WTC11 (cell line): ENCODE measurements at regions not wholly inside any gene's neighbourhood (a gene's known extent, or its start where the extent isn't known, plus 50 kb on each side); places are given as distances from the start of the nearest gene placed in this dataset.

Experiments used
- ATAC-seq: fragments of 200-7000 bp; cut with Tn5 transposase; 2 replicates; pipeline ENCODE4 v1.10.0; 2021; ENCODE audit warnings: mild to moderate bottlenecking, moderate library complexity
- CTCF ChIA-PET: fragments of 300-600 bp; sonication (Branson Sonifier 250); formaldehyde crosslinking; loops from one replicate; lab custom pipeline; 2021; ENCODE audit warnings: antibody characterized with exemption; lab: Charles Lee
- POLR2A ChIA-PET: fragments of 350-600 bp; sonication (Branson Sonifier 250); formaldehyde crosslinking; loops from one replicate; lab custom pipeline; 2021; ENCODE audit warnings: antibody characterized with exemption; lab: Charles Lee
- DNase-seq: peaks from one replicate; pipeline ENCODE4 v3.0.0; 2021; ENCODE audit warnings: low spot score
- H3K27ac Mint-ChIP-seq: 2 replicates; pipeline ENCODE4 v1.8.0; 2021; ENCODE audit warnings: mixed read lengths
- H3K27me3 Mint-ChIP-seq: 2 replicates; pipeline ENCODE4 v1.8.0; 2021; ENCODE audit warnings: low read depth, mild to moderate bottlenecking, moderate library complexity, mixed read lengths
- H3K36me3 Mint-ChIP-seq: 2 replicates; pipeline ENCODE4 v1.8.0; 2021; ENCODE audit warnings: mixed read lengths
- H3K4me1 Mint-ChIP-seq: 2 replicates; pipeline ENCODE4 v1.8.0; 2022; ENCODE audit warnings: mixed read lengths
- H3K4me3 Mint-ChIP-seq: 2 replicates; pipeline ENCODE4 v1.8.0; 2021; ENCODE audit warnings: mild to moderate bottlenecking, moderate library complexity, mixed read lengths
- H3K9me3 Mint-ChIP-seq: 2 replicates; pipeline ENCODE4 v1.8.0; 2021; ENCODE audit warnings: mixed read lengths
- ATF2 ChIP-seq: sonication (generic); formaldehyde crosslinking; IDR thresholded peaks from 2 replicates; pipeline ENCODE4 v1.8.1; 2022; ENCODE audit warnings: low read depth, missing genetic modification reagents, borderline replicate concordance
- ATF3 ChIP-seq: sonication (generic); formaldehyde crosslinking; conservative IDR thresholded peaks from 2 replicates; pipeline ENCODE4 v1.8.1; 2022; ENCODE audit warnings: mild to moderate bottlenecking, missing genetic modification reagents
- CTCF ChIP-seq: fragments of 200-600 bp; IDR thresholded peaks from 2 replicates; pipeline ENCODE4 v1.8.0; 2022; ENCODE audit warnings: antibody characterized with exemption
- GABPB1 ChIP-seq: sonication (generic); formaldehyde crosslinking; IDR thresholded peaks from 2 replicates; pipeline ENCODE4 v1.8.1; 2023; ENCODE audit warnings: mild to moderate bottlenecking, missing genetic modification reagents
- GTF2I ChIP-seq: fragments of 250-450 bp; sonication (Bioruptor Pico); conservative IDR thresholded peaks from 2 replicates; pipeline ENCODE4 v1.4.0; 2021; ENCODE audit warnings: mild to moderate bottlenecking
- KAT7 ChIP-seq: sonication (generic); formaldehyde crosslinking; IDR thresholded peaks from 2 replicates; pipeline ENCODE4 v1.8.1; 2023; ENCODE audit warnings: missing genetic modification reagents, mild to moderate bottlenecking, borderline replicate concordance
- NFYB ChIP-seq: sonication (generic); formaldehyde crosslinking; conservative IDR thresholded peaks from 2 replicates; pipeline ENCODE4 v1.8.0; 2022; ENCODE audit warnings: low read depth, missing genetic modification reagents
- NR1H2 ChIP-seq: sonication (generic); formaldehyde crosslinking; IDR thresholded peaks from 2 replicates; pipeline ENCODE4 v1.9.0; 2021; ENCODE audit warnings: mild to moderate bottlenecking, moderate library complexity, missing genetic modification reagents
- RELA ChIP-seq: sonication (generic); formaldehyde crosslinking; IDR thresholded peaks from 2 replicates; pipeline ENCODE4 v1.8.1; 2022; ENCODE audit warnings: missing genetic modification reagents, mild to moderate bottlenecking, borderline replicate concordance
- RORB ChIP-seq: fragments of 250-450 bp; sonication (Bioruptor Pico); IDR thresholded peaks from 2 replicates; pipeline ENCODE4 v1.9.0; 2021; ENCODE audit warnings: mild to moderate bottlenecking
- ZBTB21 ChIP-seq: sonication (generic); formaldehyde crosslinking; IDR thresholded peaks from 2 replicates; pipeline ENCODE4 v1.8.1; 2023; ENCODE audit warnings: mild to moderate bottlenecking, missing genetic modification reagents, borderline replicate concordance
- ZBTB43 ChIP-seq: sonication (generic); formaldehyde crosslinking; IDR thresholded peaks from 2 replicates; pipeline ENCODE4 v1.8.1; 2023; ENCODE audit warnings: mild to moderate bottlenecking, missing genetic modification reagents
- ZNF232 ChIP-seq: sonication (generic); formaldehyde crosslinking; IDR thresholded peaks from 2 replicates; pipeline ENCODE4 v1.8.0; 2022; ENCODE audit warnings: mild to moderate bottlenecking, missing genetic modification reagents
- ZNF396 ChIP-seq: fragments of 250-450 bp; sonication (Bioruptor Pico); IDR thresholded peaks from 2 replicates; pipeline ENCODE4 v1.8.0; 2021; ENCODE audit warnings: mild to moderate bottlenecking, moderate library complexity, borderline replicate concordance
- TF ChIP-seq, protein P1 (sequence below): sonication (generic); formaldehyde crosslinking; IDR thresholded peaks from 2 replicates; pipeline ENCODE4 v1.8.1; 2023; ENCODE audit warnings: mild to moderate bottlenecking, missing genetic modification reagents, moderate library complexity
- TF ChIP-seq, protein P2 (sequence below): sonication (generic); formaldehyde crosslinking; IDR thresholded peaks from 2 replicates; pipeline ENCODE4 v1.8.1; 2023; ENCODE audit warnings: mild to moderate bottlenecking, missing genetic modification reagents, borderline replicate concordance
- TF ChIP-seq, protein P3 (sequence below): sonication (generic); formaldehyde crosslinking; IDR thresholded peaks from 2 replicates; pipeline ENCODE4 v1.8.0; 2023; ENCODE audit warnings: missing genetic modification reagents, mild to moderate bottlenecking, borderline replicate concordance

DNA sequence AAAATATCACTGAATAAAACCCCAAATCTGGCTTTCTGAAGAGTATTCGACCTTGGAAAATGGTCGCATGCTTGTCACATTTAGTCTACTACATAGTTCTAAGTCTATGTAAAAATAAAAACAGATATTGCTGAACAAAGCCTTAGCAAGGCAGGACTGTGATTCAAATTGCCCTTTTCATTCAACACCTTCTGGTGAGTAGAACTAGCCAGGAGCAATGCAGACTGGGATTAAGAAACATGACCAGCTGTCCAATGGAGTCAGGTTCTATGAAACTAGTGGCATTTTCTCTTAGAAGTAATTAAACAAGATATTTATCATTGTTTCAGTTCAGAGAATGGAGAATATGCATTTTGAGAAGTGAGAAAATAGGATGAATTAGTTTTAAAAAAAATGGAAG is 1260.5 kb upstream of the ACVR2A start (continued):
- no peak for TF ChIP-seq ZNF396 (CRISPR knock-in tag)
- no peak for TF ChIP-seq ATF2
- no peak for TF ChIP-seq ZNF232 (CRISPR knock-in tag)

GRCh38 chr2:146579147-146579930 is 1265.5 kb upstream of the ACVR2A start:
- ChIA-PET POLR2A (no interaction called here), CTCF (no interaction called here)
- H3K27ac Mint-ChIP-seq, result peak overlapping the region; percentile 72
- H3K9me3 Mint-ChIP-seq, result no peaks in the 10 kb centered on the region
- no peaks in the 10 kb centered on the region for H3K27me3 Mint-ChIP-seq
- no peak overlapping the region for H3K4me3 Mint-ChIP-seq
- no peak for ATAC-seq
- peaks cover 42% of the 10 kb centered on the region for H3K4me1 Mint-ChIP-seq
- no peak for DNase-seq
- H3K36me3 Mint-ChIP-seq, result no peaks in the 10 kb centered on the region
- TF ChIP-seq ATF3 (CRISPR knock-in tag) (no peak), ZBTB21 (CRISPR knock-in tag) (no peak), KAT7 (no peak), GTF2I (no peak), ZBTB43 (CRISPR knock-in tag) (no peak), NR1H2 (no peak), CTCF (no peak), RORB (no peak), GABPB1 (CRISPR knock-in tag) (no peak), RELA (no peak), NFYB (CRISPR knock-in tag) (no peak), ATF2 (no peak)
- TF ChIP-seq, protein P1, sequence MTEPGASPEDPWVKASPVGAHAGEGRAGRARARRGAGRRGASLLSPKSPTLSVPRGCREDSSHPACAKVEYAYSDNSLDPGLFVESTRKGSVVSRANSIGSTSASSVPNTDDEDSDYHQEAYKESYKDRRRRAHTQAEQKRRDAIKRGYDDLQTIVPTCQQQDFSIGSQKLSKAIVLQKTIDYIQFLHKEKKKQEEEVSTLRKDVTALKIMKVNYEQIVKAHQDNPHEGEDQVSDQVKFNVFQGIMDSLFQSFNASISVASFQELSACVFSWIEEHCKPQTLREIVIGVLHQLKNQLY (CRISPR knock-in tag), result no peak
- TF ChIP-seq, protein P2, sequence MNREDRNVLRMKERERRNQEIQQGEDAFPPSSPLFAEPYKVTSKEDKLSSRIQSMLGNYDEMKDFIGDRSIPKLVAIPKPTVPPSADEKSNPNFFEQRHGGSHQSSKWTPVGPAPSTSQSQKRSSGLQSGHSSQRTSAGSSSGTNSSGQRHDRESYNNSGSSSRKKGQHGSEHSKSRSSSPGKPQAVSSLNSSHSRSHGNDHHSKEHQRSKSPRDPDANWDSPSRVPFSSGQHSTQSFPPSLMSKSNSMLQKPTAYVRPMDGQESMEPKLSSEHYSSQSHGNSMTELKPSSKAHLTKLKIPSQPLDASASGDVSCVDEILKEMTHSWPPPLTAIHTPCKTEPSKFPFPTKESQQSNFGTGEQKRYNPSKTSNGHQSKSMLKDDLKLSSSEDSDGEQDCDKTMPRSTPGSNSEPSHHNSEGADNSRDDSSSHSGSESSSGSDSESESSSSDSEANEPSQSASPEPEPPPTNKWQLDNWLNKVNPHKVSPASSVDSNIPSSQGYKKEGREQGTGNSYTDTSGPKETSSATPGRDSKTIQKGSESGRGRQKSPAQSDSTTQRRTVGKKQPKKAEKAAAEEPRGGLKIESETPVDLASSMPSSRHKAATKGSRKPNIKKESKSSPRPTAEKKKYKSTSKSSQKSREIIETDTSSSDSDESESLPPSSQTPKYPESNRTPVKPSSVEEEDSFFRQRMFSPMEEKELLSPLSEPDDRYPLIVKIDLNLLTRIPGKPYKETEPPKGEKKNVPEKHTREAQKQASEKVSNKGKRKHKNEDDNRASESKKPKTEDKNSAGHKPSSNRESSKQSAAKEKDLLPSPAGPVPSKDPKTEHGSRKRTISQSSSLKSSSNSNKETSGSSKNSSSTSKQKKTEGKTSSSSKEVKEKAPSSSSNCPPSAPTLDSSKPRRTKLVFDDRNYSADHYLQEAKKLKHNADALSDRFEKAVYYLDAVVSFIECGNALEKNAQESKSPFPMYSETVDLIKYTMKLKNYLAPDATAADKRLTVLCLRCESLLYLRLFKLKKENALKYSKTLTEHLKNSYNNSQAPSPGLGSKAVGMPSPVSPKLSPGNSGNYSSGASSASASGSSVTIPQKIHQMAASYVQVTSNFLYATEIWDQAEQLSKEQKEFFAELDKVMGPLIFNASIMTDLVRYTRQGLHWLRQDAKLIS (CRISPR knock-in tag), result no peak
- TF ChIP-seq, protein P3, sequence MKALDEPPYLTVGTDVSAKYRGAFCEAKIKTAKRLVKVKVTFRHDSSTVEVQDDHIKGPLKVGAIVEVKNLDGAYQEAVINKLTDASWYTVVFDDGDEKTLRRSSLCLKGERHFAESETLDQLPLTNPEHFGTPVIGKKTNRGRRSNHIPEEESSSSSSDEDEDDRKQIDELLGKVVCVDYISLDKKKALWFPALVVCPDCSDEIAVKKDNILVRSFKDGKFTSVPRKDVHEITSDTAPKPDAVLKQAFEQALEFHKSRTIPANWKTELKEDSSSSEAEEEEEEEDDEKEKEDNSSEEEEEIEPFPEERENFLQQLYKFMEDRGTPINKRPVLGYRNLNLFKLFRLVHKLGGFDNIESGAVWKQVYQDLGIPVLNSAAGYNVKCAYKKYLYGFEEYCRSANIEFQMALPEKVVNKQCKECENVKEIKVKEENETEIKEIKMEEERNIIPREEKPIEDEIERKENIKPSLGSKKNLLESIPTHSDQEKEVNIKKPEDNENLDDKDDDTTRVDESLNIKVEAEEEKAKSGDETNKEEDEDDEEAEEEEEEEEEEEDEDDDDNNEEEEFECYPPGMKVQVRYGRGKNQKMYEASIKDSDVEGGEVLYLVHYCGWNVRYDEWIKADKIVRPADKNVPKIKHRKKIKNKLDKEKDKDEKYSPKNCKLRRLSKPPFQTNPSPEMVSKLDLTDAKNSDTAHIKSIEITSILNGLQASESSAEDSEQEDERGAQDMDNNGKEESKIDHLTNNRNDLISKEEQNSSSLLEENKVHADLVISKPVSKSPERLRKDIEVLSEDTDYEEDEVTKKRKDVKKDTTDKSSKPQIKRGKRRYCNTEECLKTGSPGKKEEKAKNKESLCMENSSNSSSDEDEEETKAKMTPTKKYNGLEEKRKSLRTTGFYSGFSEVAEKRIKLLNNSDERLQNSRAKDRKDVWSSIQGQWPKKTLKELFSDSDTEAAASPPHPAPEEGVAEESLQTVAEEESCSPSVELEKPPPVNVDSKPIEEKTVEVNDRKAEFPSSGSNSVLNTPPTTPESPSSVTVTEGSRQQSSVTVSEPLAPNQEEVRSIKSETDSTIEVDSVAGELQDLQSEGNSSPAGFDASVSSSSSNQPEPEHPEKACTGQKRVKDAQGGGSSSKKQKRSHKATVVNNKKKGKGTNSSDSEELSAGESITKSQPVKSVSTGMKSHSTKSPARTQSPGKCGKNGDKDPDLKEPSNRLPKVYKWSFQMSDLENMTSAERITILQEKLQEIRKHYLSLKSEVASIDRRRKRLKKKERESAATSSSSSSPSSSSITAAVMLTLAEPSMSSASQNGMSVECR (CRISPR knock-in tag), result no peak
